GM21515 (cell line): ENCODE measurements at regions not wholly inside any gene's neighbourhood (a gene's known extent, or its start where the extent isn't known, plus 50 kb on each side); places are given as distances from the start of the nearest gene placed in this dataset.

Experiments used
- ATAC-seq: cut with Tn5 transposase; IDR thresholded peaks from one replicate; pipeline ENCODE4 v1.9.1; 2021; ENCODE audit not compliant: unreplicated experiment

DNA sequence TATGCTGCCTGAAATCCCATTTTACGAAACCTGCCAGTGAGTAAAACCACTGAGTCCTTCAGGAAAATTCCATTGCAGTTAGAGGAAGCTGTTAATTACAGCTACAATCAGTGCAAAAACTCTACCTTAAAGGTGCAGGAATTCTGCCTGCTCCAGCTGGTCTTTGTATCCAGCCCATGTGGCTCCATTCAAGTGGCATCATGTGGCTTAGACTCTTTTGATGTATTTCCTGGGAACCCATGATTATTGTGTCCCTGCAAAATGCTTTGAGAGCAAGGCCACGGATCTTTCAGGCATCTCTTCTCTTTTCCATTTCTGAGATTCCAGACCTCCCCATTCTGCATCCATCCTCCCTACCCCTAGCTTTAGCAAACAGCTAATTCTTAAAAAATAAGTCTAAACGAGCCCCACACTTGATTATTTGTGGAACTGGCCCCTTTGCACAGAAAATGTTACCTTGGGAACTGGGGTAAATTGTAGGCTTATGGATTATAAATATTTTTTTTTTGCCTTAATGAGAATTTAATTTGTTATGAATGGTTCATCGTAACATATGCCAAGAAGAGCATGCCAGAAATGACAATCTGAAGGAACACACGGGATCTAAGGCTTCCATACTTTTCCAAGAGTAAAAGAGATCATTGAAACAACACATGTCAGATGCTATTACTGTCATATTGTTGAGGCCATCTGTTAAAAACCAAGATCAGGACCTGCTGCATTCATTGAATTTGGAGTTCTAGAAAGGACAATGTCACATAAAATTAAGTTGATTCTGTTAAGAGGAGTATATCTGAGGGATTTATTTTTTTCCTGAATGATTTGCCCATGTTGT, 144.6 kb downstream of the TPH2 start:
- ATAC-seq, result no peak

DNA sequence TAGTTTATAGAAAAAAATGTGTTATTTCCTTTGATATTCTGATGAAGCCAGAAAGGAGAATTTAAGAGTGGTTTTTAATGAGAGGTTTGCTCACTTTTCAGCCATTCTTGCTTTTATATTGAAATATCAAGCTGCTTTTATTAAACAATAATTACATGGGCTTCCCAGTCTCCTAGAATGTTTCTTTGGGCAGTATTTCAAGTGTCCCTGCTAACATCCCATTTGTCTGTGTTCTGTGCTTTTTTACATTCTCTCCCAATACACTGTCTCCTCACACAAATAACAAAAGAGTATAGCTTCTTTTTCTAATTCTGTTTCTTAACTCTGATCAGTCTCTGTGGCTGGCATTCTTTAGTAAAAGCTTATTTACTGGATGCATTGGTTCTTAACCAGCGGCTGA, 145.4 kb downstream of the TPH2 start:
- ATAC-seq, result no peak

DNA sequence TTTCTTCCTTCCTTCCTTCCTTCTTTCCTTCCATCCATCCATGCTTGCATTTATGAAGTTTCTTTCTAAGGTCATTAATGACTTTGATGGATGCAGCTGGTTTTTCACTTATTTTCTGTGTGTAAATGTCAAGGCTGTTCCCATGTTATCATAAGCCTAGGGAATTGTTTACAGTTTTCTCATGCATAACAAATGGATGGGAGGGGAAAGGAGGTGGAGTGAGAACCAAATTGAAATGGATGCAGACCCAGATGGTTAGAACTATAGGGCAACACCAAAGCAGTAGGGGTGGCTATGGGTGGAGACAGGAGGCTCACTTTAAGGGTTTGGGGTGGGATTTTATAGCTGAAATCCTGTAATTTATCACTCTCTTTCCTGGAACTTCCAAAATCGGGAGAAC, 146.2 kb downstream of the TPH2 start:
- no peak for ATAC-seq

DNA sequence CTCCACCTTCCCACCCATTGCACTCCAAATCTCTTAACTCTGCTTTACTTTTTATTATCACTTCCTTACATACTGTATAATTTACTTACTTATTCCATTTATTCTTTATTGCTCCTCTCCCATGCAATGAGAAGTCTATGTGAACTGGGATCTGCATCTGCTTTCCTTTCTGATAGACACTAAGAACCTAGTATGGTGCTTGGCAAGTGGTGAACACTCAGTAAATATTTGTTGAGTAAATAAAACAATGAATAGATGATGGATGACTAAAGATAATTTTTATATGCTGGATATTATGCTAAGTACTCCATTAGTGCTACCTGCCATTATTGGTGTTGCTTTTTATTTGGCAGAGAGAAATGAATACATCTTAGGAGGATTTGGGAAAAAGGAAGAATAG, 151.0 kb downstream of the TPH2 start:
- ATAC-seq, result no peak

- ATAC-seq, result no peak
Measured at GRCh38 chr12:72093424-72093823, 154.8 kb downstream of the TPH2 start.

- no peak for ATAC-seq
Measured at GRCh38 chr12:72093930-72094329, 155.3 kb downstream of the TPH2 start.

DNA sequence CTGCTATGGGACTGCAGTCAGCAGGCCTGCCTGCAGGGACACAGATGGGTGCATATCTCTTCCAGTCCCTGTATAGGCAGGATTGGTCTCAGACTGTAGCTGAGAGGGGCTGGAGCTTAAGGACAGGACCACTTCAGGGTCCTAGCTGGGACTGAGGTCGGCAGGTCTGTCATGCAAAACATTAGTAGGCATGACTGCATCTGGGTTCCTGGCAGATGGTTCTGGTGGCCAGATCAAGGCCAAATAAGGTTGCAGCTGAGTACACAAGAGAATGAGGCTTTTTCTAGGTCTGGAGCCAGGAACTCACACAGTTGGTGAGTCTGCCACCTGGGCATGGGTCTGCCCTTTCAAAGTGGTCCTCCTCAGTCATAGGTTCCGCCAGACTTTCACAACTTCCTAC, 155.8 kb downstream of the TPH2 start:
- ATAC-seq, result no peak

GRCh38 chr12:72095025-72095424, 156.4 kb downstream of the TPH2 start:
- ATAC-seq, result no peak

- no peak for ATAC-seq
Measured at GRCh38 chr12:72098622-72099021, 160.0 kb downstream of the TPH2 start.

DNA sequence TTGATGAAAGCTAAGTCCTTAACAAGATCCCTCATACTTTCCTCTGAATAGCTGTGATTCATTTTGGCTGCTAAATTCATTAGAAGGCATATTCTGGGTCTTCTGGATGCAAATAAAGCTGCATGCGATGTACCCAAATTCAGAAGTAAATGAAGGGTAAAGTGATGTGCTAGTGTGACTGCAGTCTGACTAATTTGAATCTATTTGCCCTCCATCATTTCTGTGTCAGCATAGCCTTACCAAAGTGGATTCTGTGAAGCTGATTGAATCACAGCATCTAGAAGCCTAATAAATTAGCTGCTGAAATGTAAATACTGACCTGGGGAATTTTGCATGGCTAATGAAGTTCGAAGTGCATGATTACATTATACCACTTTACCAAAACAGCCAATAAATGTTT, 162.2 kb downstream of the TPH2 start:
- no peak for ATAC-seq

GRCh38 chr12:72102150-72102549, 163.5 kb downstream of the TPH2 start:
- ATAC-seq, result no peak

- ATAC-seq, result no peak
Measured at GRCh38 chr12:72105849-72106248, 166.3 kb upstream of the TRHDE start.

- no peak for ATAC-seq
Measured at GRCh38 chr12:72110937-72111650, 161.1 kb upstream of the TRHDE start.

GRCh38 chr12:72111706-72112105, 160.5 kb upstream of the TRHDE start:
- ATAC-seq, result no peak

DNA sequence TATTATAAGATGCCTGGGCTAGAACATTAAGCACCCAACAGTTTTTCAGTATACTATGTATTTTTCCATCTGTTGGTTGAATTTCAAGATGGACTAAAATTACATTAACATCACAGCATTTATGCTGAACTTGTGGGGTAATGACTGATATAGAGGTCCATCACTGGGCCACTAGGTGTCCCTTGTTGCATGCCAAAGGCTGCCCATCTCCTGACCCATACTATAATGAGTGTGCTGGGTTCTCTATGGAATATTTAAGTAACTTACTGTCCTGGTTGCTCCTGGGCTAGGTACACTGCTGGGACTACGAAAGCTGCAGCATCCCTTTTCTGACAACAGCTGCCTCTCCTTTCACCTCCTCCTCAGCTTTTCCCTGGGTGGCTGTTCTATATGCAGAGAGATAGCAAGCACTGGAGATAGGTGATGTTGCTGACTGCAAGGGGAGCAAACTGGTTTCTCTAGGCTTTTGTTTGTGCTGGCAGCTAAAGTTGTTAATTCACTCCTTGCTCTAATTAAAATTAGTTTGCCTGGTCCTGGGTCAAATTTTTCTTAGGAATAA, 138.6 kb upstream of the TRHDE start:
- no peak for ATAC-seq

DNA sequence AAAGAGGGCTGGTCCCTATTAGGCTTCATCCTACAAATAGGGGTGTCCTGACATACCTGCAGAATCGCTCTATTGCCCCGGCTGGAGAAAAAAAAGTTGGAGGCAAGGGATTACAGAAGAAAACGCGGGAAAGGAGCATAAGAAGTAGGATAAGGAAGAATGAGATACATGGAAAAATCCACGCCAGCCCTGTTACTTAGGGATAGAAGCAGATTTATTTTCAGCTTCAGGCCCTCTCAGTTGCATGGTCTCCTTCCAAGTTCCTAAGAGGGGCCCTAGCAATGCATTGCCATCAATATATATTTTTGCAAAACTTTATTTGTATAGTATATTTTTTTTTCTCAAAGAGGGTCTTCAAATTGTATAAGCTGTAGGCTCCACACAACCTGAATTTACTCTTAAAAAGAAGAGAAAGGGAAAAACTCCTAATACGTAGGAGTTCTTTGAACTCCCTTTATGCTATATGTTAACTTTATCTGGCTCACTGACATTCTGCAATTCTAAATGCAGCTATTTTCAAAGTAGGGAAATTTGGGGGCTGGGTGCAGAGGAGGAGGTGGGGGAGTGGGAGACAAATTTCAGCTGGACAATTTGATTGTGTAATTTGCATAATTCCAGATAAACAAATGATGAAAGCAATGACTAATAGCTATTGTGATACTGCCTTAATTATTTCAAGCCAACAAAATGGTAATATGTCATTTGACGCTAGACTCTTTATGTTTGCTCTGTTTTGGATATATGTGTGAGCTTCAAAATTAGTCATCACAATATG, 137.7 kb upstream of the TRHDE start:
- ATAC-seq, result no peak

- ATAC-seq, result no peak
Measured at GRCh38 chr12:72135021-72135301, 137.2 kb upstream of the TRHDE start.

DNA sequence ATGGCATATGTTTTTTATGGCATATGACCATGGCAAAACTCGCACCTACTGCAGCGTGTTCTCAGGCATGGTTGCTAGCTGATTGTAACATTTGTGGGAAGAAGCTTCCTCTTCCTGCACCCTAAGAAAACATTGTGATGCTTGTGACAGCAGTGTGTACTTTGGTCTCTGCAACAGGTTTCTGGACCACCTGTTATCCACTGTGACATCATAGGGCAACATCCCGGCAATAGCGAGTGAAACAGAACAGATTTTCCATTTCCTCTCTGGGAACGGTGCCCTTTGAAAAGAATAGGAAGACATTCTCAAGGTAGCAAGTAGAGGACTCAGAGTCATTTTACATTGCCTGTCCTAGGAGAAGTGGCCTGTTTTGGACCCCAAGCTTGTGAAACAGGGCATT, 135.4 kb upstream of the TRHDE start:
- no peak for ATAC-seq

DNA sequence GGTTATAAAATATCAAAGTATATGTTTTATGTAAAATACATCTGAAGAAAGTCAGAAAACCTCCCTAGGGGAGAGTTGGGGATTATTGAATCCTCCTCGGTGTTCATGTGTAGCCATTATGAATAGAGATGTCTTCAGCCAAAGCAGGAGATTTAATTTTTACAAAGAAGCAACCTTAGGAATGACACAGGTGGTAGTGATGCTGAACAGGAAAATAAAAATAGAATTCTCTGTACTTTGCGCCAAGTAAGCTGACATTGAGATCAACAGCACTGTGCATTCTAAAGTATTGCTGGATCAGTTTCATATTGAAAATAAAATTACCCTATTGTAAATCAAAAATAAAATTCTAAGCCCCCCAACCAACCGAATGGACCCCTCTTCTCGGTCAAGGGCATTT, 132.8 kb upstream of the TRHDE start:
- ATAC-seq, result no peak

DNA sequence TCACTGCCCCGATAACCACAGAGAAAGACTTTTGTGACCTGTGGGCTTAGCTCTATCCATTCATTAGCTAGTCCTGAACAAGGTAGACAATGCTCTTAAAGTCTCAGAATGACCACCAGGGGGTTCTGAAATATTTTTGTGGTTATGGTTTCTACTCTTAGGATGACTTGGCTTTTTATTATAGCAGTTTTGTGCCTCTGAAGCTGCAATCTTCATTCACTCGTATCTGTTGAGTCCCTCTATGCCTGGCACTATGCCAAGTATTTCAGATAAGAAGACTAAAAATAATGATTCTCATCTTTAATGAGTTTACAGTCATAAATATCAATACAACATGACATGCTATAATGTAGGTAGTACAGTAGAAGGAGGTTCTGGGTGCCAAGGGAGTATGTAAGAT, 130.8 kb upstream of the TRHDE start:
- peak; percentile 96 for ATAC-seq

DNA sequence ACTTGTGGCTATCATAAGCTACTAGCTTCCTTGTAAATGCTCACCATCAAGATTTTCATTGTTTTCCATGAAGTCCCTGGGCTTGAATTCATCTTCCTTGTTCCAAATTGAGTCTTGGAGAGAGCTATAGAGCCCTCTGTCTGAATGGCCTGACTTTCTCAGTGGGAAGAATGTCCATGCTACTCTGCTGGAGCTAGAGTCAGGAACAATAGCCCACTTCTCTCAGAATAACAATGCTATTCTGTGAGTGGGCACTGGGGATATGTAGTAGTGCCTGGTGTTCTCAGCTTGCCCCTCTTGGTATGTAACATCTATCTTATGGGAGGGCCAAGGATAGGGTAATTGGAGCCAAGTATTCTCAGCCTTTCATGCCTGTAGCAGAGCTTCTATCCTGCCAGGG, 127.6 kb upstream of the TRHDE start:
- no peak for ATAC-seq

DNA sequence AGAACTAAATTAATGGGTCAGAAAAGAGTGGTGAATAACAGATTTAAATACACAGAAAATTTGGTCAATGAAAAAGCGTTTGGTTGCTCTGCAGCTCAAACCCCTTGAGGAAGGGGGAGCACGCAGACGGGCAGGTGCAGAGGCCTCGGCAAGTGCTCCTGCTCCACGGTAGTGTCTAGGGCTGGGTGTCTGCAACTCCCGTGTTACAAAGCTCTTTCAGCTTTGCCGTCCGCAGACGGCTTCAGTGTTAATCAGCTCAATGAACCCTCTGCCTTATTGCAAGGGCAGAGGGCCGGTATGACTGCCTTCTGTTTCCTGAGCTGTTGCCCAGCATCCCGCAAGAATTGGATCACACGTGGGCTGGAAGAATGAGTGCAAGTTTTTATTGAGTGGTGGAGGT, 125.7 kb upstream of the TRHDE start:
- ATAC-seq, result no peak
